Spleen (tissue), 11 donors: ENCODE measurements at regions not wholly inside any gene's neighbourhood (a gene's known extent, or its start where the extent isn't known, plus 50 kb on each side); places are given as distances from the start of the nearest gene placed in this dataset.
A peak's percentile ranks its signal among the peaks of the same experiment; 100 is the strongest.

Experiments used
- DNase-seq: peaks from one replicate; pipeline ENCODE4 v3.0.0-alpha.2; 2020
- H3K27ac ChIP-seq, 8 donors: fragments of 200-600 bp; sonication (generic) in 7 of 8; 1 replicate in 4 of 8; 2 replicates in 4 of 8; pipeline versions ENCODE4 v1.5.0 to v1.8.0; 2016 to 2021; ENCODE audit warnings: inconsistent platforms in 4 of 8, mild to moderate bottlenecking in 4 of 8, moderate library complexity in 1 of 8
- H3K27me3 ChIP-seq, 7 donors: fragments of 200-600 bp; sonication (generic) in 6 of 7; replicated peaks in 1 of 7; 1 replicate in 4 of 7; 2 replicates in 3 of 7; pipeline versions ENCODE4 v1.5.0 to v1.8.0; 2016 to 2021; ENCODE audit warnings: inconsistent platforms in 3 of 7, mild to moderate bottlenecking in 1 of 7
- H3K36me3 ChIP-seq, 6 donors: fragments of 200-600 bp; sonication (generic) in 5 of 6; 1 replicate in 4 of 6; 2 replicates in 2 of 6; pipeline versions ENCODE4 v1.5.0 to v1.8.0; 2016 to 2021; ENCODE audit warnings: inconsistent platforms in 2 of 6
- H3K4me1 ChIP-seq, 6 donors: fragments of 200-600 bp; sonication (generic) in 5 of 6; 1 replicate in 3 of 6; 2 replicates in 3 of 6; pipeline versions ENCODE4 v1.5.0 to v1.8.0; 2016 to 2021; ENCODE audit warnings: inconsistent platforms in 3 of 6
- H3K4me3 ChIP-seq, 8 donors: fragments of 200-600 bp; sonication (generic) in 7 of 8; 1 replicate in 4 of 8; 2 replicates in 4 of 8; pipeline versions ENCODE4 v1.5.0 to v1.8.0; 2016 to 2021; ENCODE audit warnings: inconsistent platforms in 4 of 8, mild to moderate bottlenecking in 4 of 8, moderate library complexity in 2 of 8
- H3K9me3 ChIP-seq, 8 donors: fragments of 200-600 bp; sonication (generic) in 7 of 8; 1 replicate in 4 of 8; 2 replicates in 4 of 8; pipeline versions ENCODE4 v1.5.0 to v1.8.0; 2016 to 2021; ENCODE audit warnings: inconsistent platforms in 4 of 8
- CTCF ChIP-seq, 11 experiments: fragments of 200-600 bp in 7 of 11; fragments of 450-650 bp in 4 of 11; sonication (generic) in 4 of 11; IDR thresholded peaks in 8 of 11; conservative IDR thresholded peaks in 3 of 11; 1 replicate in 7 of 11; 2 replicates in 4 of 11; pipeline versions ENCODE4 v1.4.0 to v1.8.0; 2016 to 2021; ENCODE audit warnings: antibody characterized with exemption in 11 of 11, inconsistent platforms in 4 of 11, mild to moderate bottlenecking in 1 of 11
- POLR2A ChIP-seq, 3 donors: fragments of 450-650 bp; IDR thresholded peaks; one replicate each; pipeline ENCODE4 v1.5.1; 2017; ENCODE audit warnings: antibody characterized with exemption in 3 of 3, mild to moderate bottlenecking in 1 of 3
- POLR2AphosphoS5 ChIP-seq, 3 donors: sonication (generic); formaldehyde crosslinking; IDR thresholded peaks; one replicate each; pipeline ENCODE4 v1.5.1; 2017; ENCODE audit warnings: antibody characterized with exemption in 3 of 3
- WGBS, 5 donors: extraction: QIAGEN DNeasy Blood & Tissue Kit in 3 of 5; methylation state at CpG; one replicate each; pipeline versions ENCODE4 v1.1.5 to v1.1.7; 2013 to 2018; 5-methylcytosine and 5-hydroxymethylcytosine counted together
- intact Hi-C: fragments of 100-400 bp; cut with DNase I; formaldehyde crosslinking; loops from one replicate; pipeline ENCODE4 v1.15.0; 2023; ENCODE audit warnings: low total_unique reads
- donor health status: healthy with polysubstance abuse.
- donor health status: DM: no; HTN: no; CAD: no; lungs with moderate emphysema.
- donor health status: DM: no; HTN: no; CAD: no.
- donor health status: Bipolar disorder and iron deficiency.
- donor health status: healthy.
- donor health status: DM: no; HTN: no; CAD: no.
- donor health status: DM: yes; HTN: yes; CAD: no.

GRCh38 chr1:60415696-60416095 is 342.1 kb upstream of the C1orf87 start:
- DNase-seq: no peak
- no peak overlapping the region for H3K4me3 ChIP-seq
- H3K27me3 ChIP-seq: no peaks in the 10 kb centered on the region
- H3K9me3 ChIP-seq: no peaks in the 10 kb centered on the region
- no peak for TF ChIP-seq CTCF (IDR thresholded peaks at IDR 0.05 in 8 of 11, conservative IDR thresholded peaks at IDR 0.05 in 3 of 11)
- H3K36me3 ChIP-seq: no peaks in the 10 kb centered on the region
- H3K27ac ChIP-seq: peak overlapping the region in 1 of 8 donors; percentile 1
- no peaks in the 10 kb centered on the region for H3K4me1 ChIP-seq
- intact Hi-C loops: no loop called here

- no peaks in the 10 kb centered on the region for H3K36me3 ChIP-seq
- intact Hi-C loops: no loop called here
- WGBS, 5 donors: 43 to 88% (median 59%) methylated on average over 1 of the region's 1 CpG
- H3K27me3 ChIP-seq: no peaks in the 10 kb centered on the region
- H3K4me1 ChIP-seq: no peaks in the 10 kb centered on the region
- no peaks in the 10 kb centered on the region for H3K9me3 ChIP-seq
- no peak overlapping the region for H3K4me3 ChIP-seq
- no peak for TF ChIP-seq POLR2AphosphoS5 (IDR thresholded peaks at IDR 0.05)
- no peak for TF ChIP-seq CTCF (IDR thresholded peaks at IDR 0.05 in 8 of 11, conservative IDR thresholded peaks at IDR 0.05 in 3 of 11)
- TF ChIP-seq POLR2A (IDR thresholded peaks at IDR 0.05): no peak
- DNase-seq: no peak
- H3K27ac ChIP-seq: no peak overlapping the region
Measured at GRCh38 chr1:60413091-60413490, 339.5 kb upstream of the C1orf87 start.

GRCh38 chr1:60411591-60411990 is 338.0 kb upstream of the C1orf87 start:
- Histone ChIP-seq H3K4me3 (no peak overlapping the region), H3K36me3 (no peaks in the 10 kb centered on the region), H3K9me3 (no peaks in the 10 kb centered on the region), H3K27me3 (no peaks in the 10 kb centered on the region), H3K4me1 (no peaks in the 10 kb centered on the region), H3K27ac (no peak overlapping the region)
- DNase-seq: no peak
- TF ChIP-seq POLR2A (IDR thresholded peaks at IDR 0.05) (no peak), CTCF (IDR thresholded peaks at IDR 0.05 in 8 of 11, conservative IDR thresholded peaks at IDR 0.05 in 3 of 11) (no peak), POLR2AphosphoS5 (IDR thresholded peaks at IDR 0.05) (no peak)
- 35 to 60% (median 44%) methylated on average over 2 of the region's 2 CpGs for WGBS, 5 donors
- intact Hi-C loops: no loop called here

- H3K4me3 ChIP-seq: no peak overlapping the region
- WGBS, 5 donors: 53 to 72% (median 62%) methylated on average over 4 of the region's 4 CpGs
- TF ChIP-seq CTCF (IDR thresholded peaks at IDR 0.05 in 8 of 11, conservative IDR thresholded peaks at IDR 0.05 in 3 of 11) (no peak), POLR2A (IDR thresholded peaks at IDR 0.05) (no peak), POLR2AphosphoS5 (IDR thresholded peaks at IDR 0.05) (no peak)
Measured at GRCh38 chr1:60402816-60403215, 329.2 kb upstream of the C1orf87 start.

More at GRCh38 chr1:60402816-60403215, 329.2 kb upstream of the C1orf87 start:
- no peaks in the 10 kb centered on the region for H3K36me3 ChIP-seq
- no peaks in the 10 kb centered on the region for H3K27me3 ChIP-seq
- H3K4me1 ChIP-seq: no peaks in the 10 kb centered on the region
- no peak for DNase-seq
- intact Hi-C loops: no loop called here
- H3K27ac ChIP-seq: no peak overlapping the region
- no peaks in the 10 kb centered on the region for H3K9me3 ChIP-seq
